NCI-H1436 treated with DMSO at 0.1 percent for 48 hours (cell line): ENCODE measurements at regions not wholly inside any gene's neighbourhood (a gene's known extent, or its start where the extent isn't known, plus 50 kb on each side); places are given as distances from the start of the nearest gene placed in this dataset.
"Not testable (repeated sequence)": the region's sequence is repeated elsewhere in the genome, so short reads cannot be mapped to it uniquely, and the experiment has no call there.

Experiments
- DNase-seq: peaks from one replicate; lab custom pipeline; 2025; lab: John Stamatoyannopoulos, UW

- not testable (repeated sequence) for DNase-seq
Observed at GRCh38 chr18:78879072-78879883, 100.3 kb upstream of the SALL3 start.

GRCh38 chr18:78882585-78882984 is 97.0 kb upstream of the SALL3 start:
- DNase-seq, result no peak

GRCh38 chr18:78883501-78883900 is 96.1 kb upstream of the SALL3 start:
- DNase-seq, result no peak

- DNase-seq, result no peak
Observed at GRCh38 chr18:78884502-78884901, 95.1 kb upstream of the SALL3 start.

GRCh38 chr18:78889250-78889649 is 90.4 kb upstream of the SALL3 start:
- no peak for DNase-seq

- DNase-seq, result no peak
Observed at GRCh38 chr18:78890388-78890787, 89.2 kb upstream of the SALL3 start.

GRCh38 chr18:78891185-78891762 is 88.3 kb upstream of the SALL3 start:
- DNase-seq, result no peak

- no peak for DNase-seq
Observed at GRCh38 chr18:78892177-78892576, 87.4 kb upstream of the SALL3 start.

GRCh38 chr18:78892721-78893120 is 86.9 kb upstream of the SALL3 start:
- DNase-seq, result no peak

GRCh38 chr18:78893281-78894032 is 86.2 kb upstream of the SALL3 start:
- DNase-seq, result no peak

GRCh38 chr18:78894033-78894305 is 85.6 kb upstream of the SALL3 start:
- DNase-seq, result no peak

- no peak for DNase-seq
Observed at GRCh38 chr18:78895207-78896001, 84.2 kb upstream of the SALL3 start.

GRCh38 chr18:78896111-78896905 is 83.3 kb upstream of the SALL3 start:
- DNase-seq, result no peak

- no peak for DNase-seq
Observed at GRCh38 chr18:78898066-78898465, 81.6 kb upstream of the SALL3 start.

- no peak for DNase-seq
Observed at GRCh38 chr18:78898635-78899034, 81.0 kb upstream of the SALL3 start.

- no peak for DNase-seq
Observed at GRCh38 chr18:78899241-78899640, 80.4 kb upstream of the SALL3 start.

GRCh38 chr18:78900938-78901909 is 78.4 kb upstream of the SALL3 start:
- no peak for DNase-seq

GRCh38 chr18:78901923-78902794 is 77.5 kb upstream of the SALL3 start:
- no peak for DNase-seq

- DNase-seq, result no peak
Observed at GRCh38 chr18:78902795-78903435, 76.7 kb upstream of the SALL3 start.
